ENCODE measurements at regions not wholly inside any gene's neighbourhood (a gene's known extent, or its start where the extent isn't known, plus 50 kb on each side); places are given as distances from the start of the nearest gene placed in this dataset.

GRCh38 chr5:118378959-118379358 is 609.4 kb downstream of the DTWD2 start:
- TF ChIP-seq, protein P1, sequence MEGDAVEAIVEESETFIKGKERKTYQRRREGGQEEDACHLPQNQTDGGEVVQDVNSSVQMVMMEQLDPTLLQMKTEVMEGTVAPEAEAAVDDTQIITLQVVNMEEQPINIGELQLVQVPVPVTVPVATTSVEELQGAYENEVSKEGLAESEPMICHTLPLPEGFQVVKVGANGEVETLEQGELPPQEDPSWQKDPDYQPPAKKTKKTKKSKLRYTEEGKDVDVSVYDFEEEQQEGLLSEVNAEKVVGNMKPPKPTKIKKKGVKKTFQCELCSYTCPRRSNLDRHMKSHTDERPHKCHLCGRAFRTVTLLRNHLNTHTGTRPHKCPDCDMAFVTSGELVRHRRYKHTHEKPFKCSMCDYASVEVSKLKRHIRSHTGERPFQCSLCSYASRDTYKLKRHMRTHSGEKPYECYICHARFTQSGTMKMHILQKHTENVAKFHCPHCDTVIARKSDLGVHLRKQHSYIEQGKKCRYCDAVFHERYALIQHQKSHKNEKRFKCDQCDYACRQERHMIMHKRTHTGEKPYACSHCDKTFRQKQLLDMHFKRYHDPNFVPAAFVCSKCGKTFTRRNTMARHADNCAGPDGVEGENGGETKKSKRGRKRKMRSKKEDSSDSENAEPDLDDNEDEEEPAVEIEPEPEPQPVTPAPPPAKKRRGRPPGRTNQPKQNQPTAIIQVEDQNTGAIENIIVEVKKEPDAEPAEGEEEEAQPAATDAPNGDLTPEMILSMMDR (optimal IDR thresholded peaks at IDR 0.05 in 1 of 3, IDR thresholded peaks at IDR 0.05 in 1 of 3, conservative IDR thresholded peaks at IDR 0.05 in 1 of 3; ENCODE audit: extremely low read depth in 1 of 3, insufficient read depth in 2 of 3, low read length in 3 of 3) = no peak
- TF ChIP-seq EZH2 (IDR thresholded peaks at IDR 0.05; ENCODE audit: low read length) = no peak

Data from keratinocyte (primary cell).